Smooth muscle cell (in vitro differentiated cells): ENCODE measurements at regions not wholly inside any gene's neighbourhood (a gene's known extent, or its start where the extent isn't known, plus 50 kb on each side); places are given as distances from the start of the nearest gene placed in this dataset.
"Not testable (repeated sequence)": the region's sequence is repeated elsewhere in the genome, so short reads cannot be mapped to it uniquely, and the experiment has no call there.

Source experiments
- DNase-seq: peaks from one replicate; lab custom pipeline; 2025; ENCODE audit not compliant: unreplicated experiment; lab: John Stamatoyannopoulos, UW
- H2AFZ ChIP-seq: fragments of 200-600 bp; sonication (generic); 2 replicates; pipeline ENCODE4 v1.6.0; 2016; ENCODE audit warnings: antibody characterized with exemption, low read depth, mild to moderate bottlenecking
- H3F3A ChIP-seq: fragments of 200-600 bp; sonication (generic); 2 replicates; pipeline ENCODE4 v1.6.0; 2017; ENCODE audit warnings: antibody characterized with exemption, low read depth
- H3K27ac ChIP-seq: fragments of 200-600 bp; sonication (generic); 2 replicates; pipeline ENCODE4 v1.5.1; 2016; ENCODE audit warnings: low read depth, mild to moderate bottlenecking
- H3K27me3 ChIP-seq: fragments of 200-600 bp; sonication (generic); 2 replicates; pipeline ENCODE4 v1.6.1; 2016; ENCODE audit warnings: low read depth, mild to moderate bottlenecking
- H3K36me3 ChIP-seq: fragments of 200-600 bp; sonication (generic); 2 replicates; pipeline ENCODE4 v1.5.1; 2016; ENCODE audit warnings: low read depth
- H3K4me1 ChIP-seq: fragments of 200-600 bp; sonication (generic); 2 replicates; pipeline ENCODE4 v1.5.1; 2016; ENCODE audit warnings: low read depth
- H3K4me2 ChIP-seq: fragments of 200-600 bp; sonication (generic); 2 replicates; pipeline ENCODE4 v1.6.0; 2016; ENCODE audit warnings: mild to moderate bottlenecking
- H3K4me3 ChIP-seq: fragments of 200-600 bp; sonication (generic); 2 replicates; pipeline ENCODE4 v1.5.1; 2016; ENCODE audit warnings: mild to moderate bottlenecking
- H3K79me2 ChIP-seq: fragments of 200-600 bp; sonication (generic); 2 replicates; pipeline ENCODE4 v1.6.0; 2016; ENCODE audit warnings: low read depth, mild to moderate bottlenecking
- H3K9ac ChIP-seq: fragments of 200-600 bp; sonication (generic); 2 replicates; pipeline ENCODE4 v1.6.0; 2016; ENCODE audit warnings: low read depth
- H3K9me3 ChIP-seq: fragments of 200-600 bp; sonication (generic); replicated peaks from 2 replicates; pipeline ENCODE4 v1.5.1; 2016; ENCODE audit warnings: low read depth
- H4K20me1 ChIP-seq: fragments of 200-600 bp; sonication (generic); 2 replicates; pipeline ENCODE4 v1.6.0; 2016; ENCODE audit warnings: low read depth
- WGBS: methylation state at CpG from one replicate; pipeline ENCODE4 v1.1.7; 2016; ENCODE audit warnings: low lambda C conversion rate; 5-methylcytosine and 5-hydroxymethylcytosine counted together
- TF ChIP-seq, protein P1 (sequence below): fragments of 200-600 bp; sonication (generic); IDR thresholded peaks from 2 replicates; pipeline ENCODE4 v1.5.1; 2017; ENCODE audit warnings: borderline replicate concordance, mild to moderate bottlenecking, antibody characterized with exemption; ENCODE audit not compliant: insufficient read depth, poor library complexity, severe bottlenecking

DNA sequence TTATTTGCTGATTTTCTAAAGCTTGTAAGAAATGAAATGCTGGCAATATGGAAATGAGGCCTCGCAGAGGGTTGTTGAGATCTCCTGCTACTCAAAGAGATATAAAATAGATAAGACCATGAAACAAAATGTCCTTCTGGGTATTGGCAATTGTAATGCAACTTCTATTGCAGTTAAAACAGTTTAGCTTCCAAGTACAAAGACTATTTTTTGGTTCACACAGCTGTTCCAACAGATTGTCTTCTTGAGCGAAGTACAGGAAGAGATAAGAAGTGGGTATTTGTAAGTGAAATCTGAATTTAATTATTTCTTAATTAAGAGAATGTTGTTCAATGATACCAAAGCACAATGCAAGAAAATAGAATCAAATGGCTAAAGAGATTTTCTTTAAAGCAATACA is 801.5 kb upstream of the GBE1 start:
- H3K4me2 ChIP-seq, result no peak overlapping the region
- TF ChIP-seq, protein P1, sequence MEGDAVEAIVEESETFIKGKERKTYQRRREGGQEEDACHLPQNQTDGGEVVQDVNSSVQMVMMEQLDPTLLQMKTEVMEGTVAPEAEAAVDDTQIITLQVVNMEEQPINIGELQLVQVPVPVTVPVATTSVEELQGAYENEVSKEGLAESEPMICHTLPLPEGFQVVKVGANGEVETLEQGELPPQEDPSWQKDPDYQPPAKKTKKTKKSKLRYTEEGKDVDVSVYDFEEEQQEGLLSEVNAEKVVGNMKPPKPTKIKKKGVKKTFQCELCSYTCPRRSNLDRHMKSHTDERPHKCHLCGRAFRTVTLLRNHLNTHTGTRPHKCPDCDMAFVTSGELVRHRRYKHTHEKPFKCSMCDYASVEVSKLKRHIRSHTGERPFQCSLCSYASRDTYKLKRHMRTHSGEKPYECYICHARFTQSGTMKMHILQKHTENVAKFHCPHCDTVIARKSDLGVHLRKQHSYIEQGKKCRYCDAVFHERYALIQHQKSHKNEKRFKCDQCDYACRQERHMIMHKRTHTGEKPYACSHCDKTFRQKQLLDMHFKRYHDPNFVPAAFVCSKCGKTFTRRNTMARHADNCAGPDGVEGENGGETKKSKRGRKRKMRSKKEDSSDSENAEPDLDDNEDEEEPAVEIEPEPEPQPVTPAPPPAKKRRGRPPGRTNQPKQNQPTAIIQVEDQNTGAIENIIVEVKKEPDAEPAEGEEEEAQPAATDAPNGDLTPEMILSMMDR, result no peak
- H3K27me3 ChIP-seq, result no peaks in the 10 kb centered on the region
- no peak overlapping the region for H3K4me3 ChIP-seq
- H3F3A ChIP-seq, result no peaks in the 10 kb centered on the region
- no peak for DNase-seq
- no peaks in the 10 kb centered on the region for H3K9me3 ChIP-seq
- H3K27ac ChIP-seq, result no peak overlapping the region
- no peak overlapping the region for H3K9ac ChIP-seq
- no peaks in the 10 kb centered on the region for H3K36me3 ChIP-seq
- no peaks in the 10 kb centered on the region for H3K4me1 ChIP-seq
- H2AFZ ChIP-seq, result no peak overlapping the region
- H3K79me2 ChIP-seq, result no peaks in the 10 kb centered on the region
- no peaks in the 10 kb centered on the region for H4K20me1 ChIP-seq
- WGBS, result 91% methylated on average over 2 of the region's 2 CpGs

DNA sequence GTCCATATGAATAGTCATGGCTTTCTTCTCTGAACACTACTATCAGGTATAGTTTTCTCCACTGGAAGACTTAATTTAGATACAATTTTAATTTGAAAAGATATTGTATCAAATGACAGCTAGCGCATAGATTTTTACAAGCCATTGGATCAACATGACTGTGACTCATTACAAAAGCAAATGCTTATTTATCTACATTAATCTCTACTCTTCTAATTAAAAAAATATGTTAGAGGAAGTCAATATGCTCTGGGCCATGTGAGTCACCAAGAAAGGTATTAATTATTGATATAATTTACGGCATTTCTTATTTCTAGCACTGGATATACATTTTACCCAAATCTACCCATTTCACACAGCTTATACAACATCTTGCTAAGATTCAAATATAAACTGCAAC is 800.3 kb upstream of the GBE1 start:
- no peak overlapping the region for H2AFZ ChIP-seq
- H3K9me3 ChIP-seq, result no peaks in the 10 kb centered on the region
- H3K79me2 ChIP-seq, result no peaks in the 10 kb centered on the region
- no peaks in the 10 kb centered on the region for H3K4me1 ChIP-seq
- H3K36me3 ChIP-seq, result no peaks in the 10 kb centered on the region
- no peak overlapping the region for H3K9ac ChIP-seq
- TF ChIP-seq, protein P1, result no peak
- no peaks in the 10 kb centered on the region for H4K20me1 ChIP-seq
- H3K27me3 ChIP-seq, result no peaks in the 10 kb centered on the region
- no peaks in the 10 kb centered on the region for H3F3A ChIP-seq
- no peak for DNase-seq
- no peak overlapping the region for H3K4me2 ChIP-seq
- 89% methylated on average over 2 of the region's 2 CpGs for WGBS
- H3K4me3 ChIP-seq, result no peak overlapping the region
- no peak overlapping the region for H3K27ac ChIP-seq

DNA sequence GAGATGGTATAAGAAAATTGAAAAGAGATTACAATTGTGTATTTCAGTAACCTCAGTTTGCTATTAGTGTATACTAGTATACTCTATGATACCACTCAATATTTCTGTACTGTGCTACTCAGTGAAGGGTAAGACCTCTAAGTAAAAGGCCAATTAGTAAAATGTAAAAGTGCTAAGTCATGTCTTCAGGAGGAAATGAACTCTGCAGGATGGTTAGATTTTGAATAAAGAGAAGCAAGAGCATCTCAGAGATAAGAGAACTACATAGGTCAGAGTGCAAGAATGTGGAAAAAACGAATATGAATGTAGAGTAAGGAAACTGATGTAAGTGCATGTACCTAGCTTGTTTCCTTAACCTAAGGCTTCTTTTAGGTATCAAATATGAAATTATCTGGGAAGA is 796.6 kb upstream of the GBE1 start:
- Histone ChIP-seq H3K9ac (no peak overlapping the region), H2AFZ (no peak overlapping the region), H3F3A (no peaks in the 10 kb centered on the region), H3K79me2 (no peaks in the 10 kb centered on the region), H3K27me3 (no peaks in the 10 kb centered on the region), H4K20me1 (no peaks in the 10 kb centered on the region), H3K27ac (no peak overlapping the region), H3K4me2 (no peak overlapping the region), H3K4me1 (no peaks in the 10 kb centered on the region), H3K36me3 (no peaks in the 10 kb centered on the region), H3K9me3 (no peaks in the 10 kb centered on the region), H3K4me3 (no peak overlapping the region)
- no peak for DNase-seq
- TF ChIP-seq, protein P1, result no peak
- 65% methylated on average over 1 of the region's 1 CpG for WGBS

DNA sequence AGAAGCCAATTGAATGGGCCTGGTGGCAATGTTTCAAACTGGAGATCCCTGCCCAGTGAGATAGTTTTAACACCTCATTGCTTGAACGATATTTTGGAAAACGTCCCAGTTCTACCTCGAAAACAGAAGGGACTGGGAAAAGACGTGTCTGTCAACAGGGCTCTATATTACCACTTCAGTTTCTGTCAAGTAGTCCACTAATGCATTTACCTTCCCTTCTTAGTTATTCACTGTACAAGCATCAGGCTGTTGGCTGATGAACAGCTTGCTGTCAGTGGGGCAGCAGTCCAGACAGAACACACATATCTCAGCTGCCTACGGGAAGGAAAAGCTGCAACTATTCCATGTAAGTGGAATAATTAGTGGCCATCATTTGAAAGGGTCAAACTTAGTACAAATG is 794.7 kb upstream of the GBE1 start:
- DNase-seq, result no peak
- Histone ChIP-seq H3K4me3 (no peak overlapping the region), H3K9ac (no peak overlapping the region), H3K79me2 (no peaks in the 10 kb centered on the region), H4K20me1 (no peaks in the 10 kb centered on the region), H3K27me3 (no peaks in the 10 kb centered on the region), H2AFZ (peak overlapping the region; percentile 18), H3K27ac (no peak overlapping the region), H3K4me1 (no peaks in the 10 kb centered on the region), H3F3A (no peaks in the 10 kb centered on the region), H3K36me3 (no peaks in the 10 kb centered on the region), H3K9me3 (no peaks in the 10 kb centered on the region), H3K4me2 (no peak overlapping the region)
- TF ChIP-seq, protein P1, result no peak
- WGBS, result 83% methylated on average over 5 of the region's 5 CpGs

DNA sequence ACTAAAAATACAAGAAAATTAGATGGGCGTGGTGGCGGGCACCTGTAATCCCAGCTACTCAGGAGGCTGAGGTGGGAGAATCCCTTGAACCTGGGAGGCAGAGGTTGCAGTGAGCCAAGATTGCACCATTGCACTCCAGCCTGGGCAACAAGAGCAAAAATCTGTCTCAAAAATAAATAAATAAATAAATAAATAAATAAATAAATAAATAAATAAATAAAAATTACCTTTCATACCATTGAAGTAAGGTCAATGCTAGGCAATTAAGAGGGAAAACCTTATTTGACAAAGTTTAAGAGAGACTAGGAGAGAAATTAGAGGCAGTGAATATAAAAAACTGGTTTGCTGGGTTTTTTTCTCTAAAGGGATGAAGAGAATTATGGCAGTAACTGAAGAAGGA is 781.1 kb upstream of the GBE1 start:
- H3K79me2 ChIP-seq, H3K27ac ChIP-seq, H4K20me1 ChIP-seq, H3K9ac ChIP-seq, H3K4me1 ChIP-seq, H3F3A ChIP-seq, H2AFZ ChIP-seq, H3K9me3 ChIP-seq, DNase-seq, H3K27me3 ChIP-seq, H3K4me3 ChIP-seq, H3K36me3 ChIP-seq, H3K4me2 ChIP-seq: not testable (repeated sequence)
- 94% methylated on average over 2 of the region's 2 CpGs for WGBS
